Suprapubic skin (tissue), 4 donors: ENCODE measurements at regions not wholly inside any gene's neighbourhood (a gene's known extent, or its start where the extent isn't known, plus 50 kb on each side); places are given as distances from the start of the nearest gene placed in this dataset.

Source experiments
- CTCF ChIP-seq, 2 donors: fragments of 200-600 bp in 1 of 2; fragments of 450-650 bp in 1 of 2; sonication (generic) in 1 of 2; IDR thresholded peaks; one replicate each; pipeline ENCODE4 v1.5.1; 2016 to 2019; ENCODE audit warnings: antibody characterized with exemption in 2 of 2, mild to moderate bottlenecking in 1 of 2, moderate library complexity in 1 of 2
- EP300 ChIP-seq: sonication (generic); formaldehyde crosslinking; IDR thresholded peaks from one replicate; pipeline ENCODE4 v1.6.1; 2017; ENCODE audit warnings: antibody characterized with exemption
- POLR2A ChIP-seq, 2 donors: fragments of 450-650 bp; IDR thresholded peaks; one replicate each; pipeline ENCODE4 v1.6.1; 2017; ENCODE audit warnings: antibody characterized with exemption in 2 of 2, mild to moderate bottlenecking in 2 of 2, moderate library complexity in 2 of 2
- POLR2AphosphoS5 ChIP-seq, 3 donors: sonication (generic); formaldehyde crosslinking; IDR thresholded peaks; one replicate each; pipeline ENCODE4 v1.6.1; 2017; ENCODE audit warnings: antibody characterized with exemption in 3 of 3

GRCh38 chr1:3981261-3981660, 81.2 kb upstream of the C1orf174 start:
- TF ChIP-seq CTCF (IDR thresholded peaks at IDR 0.05) = no peak
- TF ChIP-seq EP300 = no peak
- no peak for TF ChIP-seq POLR2A (IDR thresholded peaks at IDR 0.05)
- no peak for TF ChIP-seq POLR2AphosphoS5 (IDR thresholded peaks at IDR 0.05)
